A673 (cell line): ENCODE measurements at regions not wholly inside any gene's neighbourhood (a gene's known extent, or its start where the extent isn't known, plus 50 kb on each side); places are given as distances from the start of the nearest gene placed in this dataset.

Source experiments
- EZH2 ChIP-seq: fragments of 200-600 bp; sonication (generic); IDR thresholded peaks from 2 replicates; pipeline ENCODE4 v1.6.1; 2017; ENCODE audit warnings: borderline replicate concordance, low read depth, mild to moderate bottlenecking, mixed read lengths, antibody characterized with exemption, low read length; ENCODE audit not compliant: poor library complexity, severe bottlenecking
- TF ChIP-seq, protein P1 (sequence below): fragments of 300-800, 200-600 bp; sonication (generic); conservative IDR thresholded peaks from 2 replicates; pipeline ENCODE4 v1.5.1; 2017; ENCODE audit warnings: low read depth, mild to moderate bottlenecking, antibody characterized with exemption, low read length, moderate library complexity, mixed read lengths

DNA sequence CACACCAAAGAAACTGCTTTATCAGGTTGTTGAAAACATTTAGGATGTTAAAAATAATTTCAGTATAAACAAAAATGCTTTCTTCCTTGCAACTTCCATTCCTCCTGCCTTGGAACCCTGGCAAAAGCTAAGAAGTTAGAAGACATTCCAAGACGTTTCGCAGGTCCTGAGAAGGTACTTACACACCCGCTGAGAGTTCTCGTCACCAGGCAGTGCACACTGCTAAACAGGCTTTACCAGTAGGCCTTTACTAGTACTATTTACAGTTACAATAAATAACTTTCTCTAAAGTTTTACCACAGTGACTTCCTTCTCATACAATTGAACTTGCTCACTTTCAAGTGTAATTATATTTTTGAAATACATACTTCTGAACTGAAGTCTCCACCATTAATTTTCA is 81.4 kb upstream of the RPS6KA2 start:
- TF ChIP-seq, protein P1, sequence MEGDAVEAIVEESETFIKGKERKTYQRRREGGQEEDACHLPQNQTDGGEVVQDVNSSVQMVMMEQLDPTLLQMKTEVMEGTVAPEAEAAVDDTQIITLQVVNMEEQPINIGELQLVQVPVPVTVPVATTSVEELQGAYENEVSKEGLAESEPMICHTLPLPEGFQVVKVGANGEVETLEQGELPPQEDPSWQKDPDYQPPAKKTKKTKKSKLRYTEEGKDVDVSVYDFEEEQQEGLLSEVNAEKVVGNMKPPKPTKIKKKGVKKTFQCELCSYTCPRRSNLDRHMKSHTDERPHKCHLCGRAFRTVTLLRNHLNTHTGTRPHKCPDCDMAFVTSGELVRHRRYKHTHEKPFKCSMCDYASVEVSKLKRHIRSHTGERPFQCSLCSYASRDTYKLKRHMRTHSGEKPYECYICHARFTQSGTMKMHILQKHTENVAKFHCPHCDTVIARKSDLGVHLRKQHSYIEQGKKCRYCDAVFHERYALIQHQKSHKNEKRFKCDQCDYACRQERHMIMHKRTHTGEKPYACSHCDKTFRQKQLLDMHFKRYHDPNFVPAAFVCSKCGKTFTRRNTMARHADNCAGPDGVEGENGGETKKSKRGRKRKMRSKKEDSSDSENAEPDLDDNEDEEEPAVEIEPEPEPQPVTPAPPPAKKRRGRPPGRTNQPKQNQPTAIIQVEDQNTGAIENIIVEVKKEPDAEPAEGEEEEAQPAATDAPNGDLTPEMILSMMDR: no peak
- no peak for TF ChIP-seq EZH2
